IMR-90 (cell line): ENCODE measurements at regions not wholly inside any gene's neighbourhood (a gene's known extent, or its start where the extent isn't known, plus 50 kb on each side); places are given as distances from the start of the nearest gene placed in this dataset.

Experiments
- ATAC-seq: fragments of 200-7000 bp; cut with Tn5 transposase; 2 replicates; pipeline ENCODE4 v1.9.1; 2020; ENCODE audit warnings: low read depth, mild to moderate bottlenecking, moderate library complexity
- BruUV-seq: library from RNA; stranded (reverse); fragments of 400-500 nt; replicated peaks from 2 replicates; lab custom pipeline; 2021; lab: Mats Ljungman, UMichigan
- CTCF ChIA-PET: fragments of 300-600 bp; formaldehyde crosslinking; extraction: SDS; loops from one replicate; lab custom pipeline; 2021; ENCODE audit warnings: antibody characterized with exemption; lab: Yijun Ruan, JAX
- POLR2A ChIA-PET: fragments of 300-600 bp; sonication (Branson Sonifier 250); formaldehyde crosslinking; loops from one replicate; lab custom pipeline; 2022; ENCODE audit warnings: antibody characterized with exemption; ENCODE audit not compliant: unreplicated experiment; lab: Charles Lee
- DNase-seq: peaks from one replicate; pipeline ENCODE4 v3.0.0; 2013
- H2AFZ ChIP-seq: replicated peaks from 2 replicates; pipeline ENCODE3; 2013; ENCODE audit warnings: low read length, mild to moderate bottlenecking; ENCODE audit not compliant: poor library complexity
- H2AK5ac ChIP-seq: 2 replicates; pipeline ENCODE4 v1.6.1; 2013; ENCODE audit warnings: low read depth, low read length, inconsistent platforms
- H2AK9ac ChIP-seq: replicated peaks from 2 replicates; pipeline ENCODE3; 2013; ENCODE audit warnings: mild to moderate bottlenecking, low read depth, low read length, moderate library complexity; ENCODE audit not compliant: poor library complexity
- H2BK120ac ChIP-seq: 2 replicates; pipeline ENCODE4 v1.6.1; 2013; ENCODE audit warnings: low read depth, low read length, inconsistent platforms
- H2BK15ac ChIP-seq: 3 replicates; pipeline ENCODE4 v1.6.1; 2013; ENCODE audit warnings: low read depth, low read length, inconsistent platforms
- H2BK20ac ChIP-seq: 2 replicates; pipeline ENCODE4 v1.6.1; 2013; ENCODE audit warnings: low read depth, mild to moderate bottlenecking, inconsistent platforms, low read length, moderate library complexity
- H2BK5ac ChIP-seq: 2 replicates; pipeline ENCODE4 v1.6.1; 2013; ENCODE audit warnings: mild to moderate bottlenecking, low read depth, low read length, inconsistent platforms; ENCODE audit not compliant: poor library complexity, severe bottlenecking
- H3K14ac ChIP-seq: replicated peaks from 2 replicates; pipeline ENCODE4 v1.6.1; 2013; ENCODE audit warnings: low read depth, low read length, inconsistent platforms
- H3K18ac ChIP-seq: 2 replicates; pipeline ENCODE4 v1.6.1; 2013; ENCODE audit warnings: low read depth, low read length, control low read depth
- H3K23ac ChIP-seq: 2 replicates; pipeline ENCODE4 v1.6.1; 2013; ENCODE audit warnings: low read depth, low read length, inconsistent platforms
- H3K27ac ChIP-seq: 2 replicates; pipeline ENCODE4 v1.5.1; 2013; ENCODE audit warnings: mild to moderate bottlenecking, control low read depth, low read length; ENCODE audit not compliant: insufficient read depth
- H3K27me3 ChIP-seq: 2 replicates; pipeline ENCODE4 v1.6.1; 2013; ENCODE audit warnings: low read length; ENCODE audit not compliant: control insufficient read depth, insufficient read depth
- H3K36me3 ChIP-seq: 2 replicates; pipeline ENCODE4 v1.6.1; 2013; ENCODE audit warnings: low read length, mixed read lengths; ENCODE audit not compliant: control insufficient read depth, insufficient read depth
- H3K4ac ChIP-seq: 2 replicates; pipeline ENCODE4 v1.6.1; 2013; ENCODE audit warnings: low read depth, low read length, inconsistent platforms
- H3K4me1 ChIP-seq: 2 replicates; pipeline ENCODE4 v1.6.1; 2013; ENCODE audit warnings: low read length, mixed read lengths; ENCODE audit not compliant: control insufficient read depth, insufficient read depth
- H3K4me2 ChIP-seq: 2 replicates; pipeline ENCODE4 v1.6.1; 2013; ENCODE audit warnings: low read depth, mild to moderate bottlenecking, control low read depth, low read length, moderate library complexity
- H3K4me3 ChIP-seq: 2 replicates; pipeline ENCODE4 v1.5.1; 2013; ENCODE audit warnings: low read depth, mild to moderate bottlenecking, control low read depth, low read length, moderate library complexity; ENCODE audit not compliant: insufficient read depth
- H3K56ac ChIP-seq: 2 replicates; pipeline ENCODE4 v1.6.1; 2013; ENCODE audit warnings: low read length, inconsistent platforms; ENCODE audit not compliant: insufficient read depth; ENCODE audit errors: extremely low read depth
- H3K79me1 ChIP-seq, 2 experiments: 2 replicates each; pipeline ENCODE4 v1.6.1; 2013; ENCODE audit warnings: low read length in 2 of 2, inconsistent platforms in 1 of 2, low read depth in 1 of 2
- H3K9ac ChIP-seq: 2 replicates; pipeline ENCODE4 v1.6.1; 2013; ENCODE audit warnings: low read depth, low read length, control low read depth
- H3K9me1 ChIP-seq: 2 replicates; pipeline ENCODE4 v1.6.1; 2013; ENCODE audit warnings: low read length, inconsistent platforms; ENCODE audit not compliant: insufficient read depth
- H3K9me3 ChIP-seq: 2 replicates; pipeline ENCODE4 v1.6.1; 2013; ENCODE audit warnings: low read length; ENCODE audit not compliant: control insufficient read depth, insufficient read depth
- H4K20me1 ChIP-seq: 2 replicates; pipeline ENCODE4 v1.6.1; 2013; ENCODE audit warnings: low read length, inconsistent platforms; ENCODE audit not compliant: insufficient read depth
- H4K5ac ChIP-seq: 2 replicates; pipeline ENCODE4 v1.6.1; 2013; ENCODE audit warnings: mild to moderate bottlenecking, low read depth, low read length, control low read depth
- H4K8ac ChIP-seq, 2 experiments: 2 replicates each; pipeline ENCODE4 v1.6.1; 2013; ENCODE audit warnings: low read depth in 2 of 2, low read length in 2 of 2, control low read depth in 1 of 2, inconsistent platforms in 1 of 2
- H4K91ac ChIP-seq: 2 replicates; pipeline ENCODE4 v1.6.1; 2013; ENCODE audit warnings: low read depth, low read length, inconsistent platforms; ENCODE audit not compliant: insufficient read depth
- CEBPB ChIP-seq: IDR thresholded peaks from 2 replicates; pipeline ENCODE4 v1.6.1; 2012; ENCODE audit warnings: low read depth, low read length, improper control_type of control experiment
- CTCF ChIP-seq: conservative IDR thresholded peaks from 2 replicates; pipeline ENCODE4 v1.5.1; 2012; ENCODE audit warnings: mild to moderate bottlenecking, low read depth, low read length, improper control_type of control experiment
- FOS ChIP-seq: fragments of 150-350 bp; IDR thresholded peaks from 2 replicates; pipeline ENCODE4 v1.6.1; 2016; ENCODE audit warnings: low read depth, low read length
- NFE2L2 ChIP-seq: fragments of 150-350 bp; IDR thresholded peaks from 2 replicates; pipeline ENCODE4 v1.6.1; 2016; ENCODE audit warnings: low read depth, mild to moderate bottlenecking, low read length
- POLR2A ChIP-seq: IDR thresholded peaks from 2 replicates; pipeline ENCODE4 v1.6.1; 2012; ENCODE audit warnings: mild to moderate bottlenecking, low read depth, low read length
- SMC3 ChIP-seq: fragments of 150-350 bp; IDR thresholded peaks from 2 replicates; pipeline ENCODE4 v1.6.1; 2016; ENCODE audit warnings: low read depth, mild to moderate bottlenecking, antibody characterized with exemption, low read length, moderate library complexity
- USF2 ChIP-seq: fragments of 150-350 bp; IDR thresholded peaks from 2 replicates; pipeline ENCODE4 v1.6.1; 2017; ENCODE audit warnings: mild to moderate bottlenecking, antibody characterized with exemption, low read length, low read depth
- WGBS, 2 experiments: methylation state at CpG; one replicate each; pipeline versions ENCODE4 v1.1.5 to v1.1.7; 2013; ENCODE audit warnings: missing lambda C conversion rate in 2 of 2; ENCODE audit not compliant: insufficient read length in 1 of 2; ENCODE audit errors: extremely low coverage in 2 of 2; 5-methylcytosine and 5-hydroxymethylcytosine counted together
- dilution Hi-C: fragments of 300-500 bp; cut with HindIII; formaldehyde crosslinking; loops from one replicate; pipeline ENCODE4 v1.14.3; 2018; ENCODE audit warnings: low sequenced_read_pairs; ENCODE audit not compliant: unreplicated experiment
- in situ Hi-C: fragments of 300-500 bp; cut with MboI; formaldehyde crosslinking; loops from 3 replicates; pipeline ENCODE4 v1.14.3; 2019; ENCODE audit warnings: low sequenced_read_pairs, inconsistent platforms, mixed read lengths
- intact Hi-C: fragments of 100-400 bp; cut with micrococcal nuclease; formaldehyde crosslinking; loops from 2 replicates; pipeline ENCODE4 v1.10.0; 2022

- TF ChIP-seq USF2 = no peak
- no peak for TF ChIP-seq CTCF
- no peak for TF ChIP-seq CEBPB
- no peak for TF ChIP-seq SMC3
- no peak for TF ChIP-seq POLR2A
- no peak for TF ChIP-seq NFE2L2
- no peak for TF ChIP-seq FOS
- Histone ChIP-seq H2AK5ac (no peak overlapping the region), H3K4me1 (no peaks in the 10 kb centered on the region), H2AFZ (no peak overlapping the region), H3K27me3 (no peaks in the 10 kb centered on the region; the same call in 1 of the 2 replicates), H3K27ac (no peak overlapping the region), H3K56ac (no peak overlapping the region), H4K91ac (no peak overlapping the region), H3K4me2 (no peak overlapping the region), H3K9me3 (no peaks in the 10 kb centered on the region), H3K79me1 (no peaks in the 10 kb centered on the region), H2AK9ac (no peak overlapping the region), H4K5ac (no peak overlapping the region), H3K23ac (no peak overlapping the region), H2BK120ac (no peak overlapping the region), H3K4me3 (no peak overlapping the region), H4K8ac (no peak overlapping the region), H3K4ac (no peak overlapping the region), H3K14ac (no peak overlapping the region), H3K18ac (no peak overlapping the region), H3K9ac (no peak overlapping the region), H3K36me3 (no peaks in the 10 kb centered on the region), H3K9me1 (no peaks in the 10 kb centered on the region), H4K20me1 (no peaks in the 10 kb centered on the region), H2BK20ac (no peak overlapping the region), H2BK5ac (no peak overlapping the region), H2BK15ac (no peak overlapping the region)
- WGBS, 2 experiments = no CpG with 5 or more reads among the region's 4 CpGs
- ATAC-seq (no peak), DNase-seq (no peak)
- dilution Hi-C loops (no loop called here), intact Hi-C loops (no loop called here), in situ Hi-C loops (no loop called here)
- ChIA-PET CTCF (no interaction called here), POLR2A (no interaction called here)
- BruUV-seq = no TSS peak
Observed at GRCh38 chr13:108365255-108365654, 95.7 kb downstream of the TNFSF13B start.
